Spleen (tissue), 7 donors: ENCODE measurements at regions not wholly inside any gene's neighbourhood (a gene's known extent, or its start where the extent isn't known, plus 50 kb on each side); places are given as distances from the start of the nearest gene placed in this dataset.

Source experiments
- POLR2A ChIP-seq, 3 donors: fragments of 450-650 bp; IDR thresholded peaks; one replicate each; pipeline ENCODE4 v1.5.1; 2017; ENCODE audit warnings: antibody characterized with exemption in 3 of 3, mild to moderate bottlenecking in 1 of 3
- TF ChIP-seq, protein P1 (sequence below), 11 experiments: fragments of 200-600 bp in 7 of 11; fragments of 450-650 bp in 4 of 11; sonication (generic) in 4 of 11; IDR thresholded peaks in 8 of 11; conservative IDR thresholded peaks in 3 of 11; 1 replicate in 7 of 11; 2 replicates in 4 of 11; pipeline versions ENCODE4 v1.4.0 to v1.8.0; 2016 to 2021; ENCODE audit warnings: antibody characterized with exemption in 11 of 11, inconsistent platforms in 4 of 11, mild to moderate bottlenecking in 1 of 11
- donor health status: DM: no; HTN: no; CAD: no; lungs with moderate emphysema.
- donor health status: DM: no; HTN: no; CAD: no.
- donor health status: DM: no; HTN: no; CAD: no.

DNA sequence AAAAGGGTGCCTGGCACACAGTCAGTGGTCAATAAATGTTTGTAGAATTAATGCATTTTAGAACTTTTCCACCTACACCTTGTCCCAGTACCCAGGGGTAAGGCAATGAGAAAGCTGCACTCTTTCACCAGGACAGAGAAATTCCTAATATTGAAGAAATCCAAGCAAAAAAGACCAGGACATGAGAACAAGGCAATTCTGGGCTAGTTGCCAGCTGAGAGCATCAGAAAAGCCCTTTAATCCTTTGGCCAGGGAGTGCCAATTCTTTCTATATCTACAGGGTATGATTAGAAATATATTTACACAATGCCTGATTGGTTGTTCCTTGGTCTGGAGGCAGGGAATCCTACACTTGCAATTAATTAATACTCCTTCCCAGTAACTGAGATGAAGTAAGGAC is 492.4 kb upstream of the NFIA start:
- TF ChIP-seq, protein P1, sequence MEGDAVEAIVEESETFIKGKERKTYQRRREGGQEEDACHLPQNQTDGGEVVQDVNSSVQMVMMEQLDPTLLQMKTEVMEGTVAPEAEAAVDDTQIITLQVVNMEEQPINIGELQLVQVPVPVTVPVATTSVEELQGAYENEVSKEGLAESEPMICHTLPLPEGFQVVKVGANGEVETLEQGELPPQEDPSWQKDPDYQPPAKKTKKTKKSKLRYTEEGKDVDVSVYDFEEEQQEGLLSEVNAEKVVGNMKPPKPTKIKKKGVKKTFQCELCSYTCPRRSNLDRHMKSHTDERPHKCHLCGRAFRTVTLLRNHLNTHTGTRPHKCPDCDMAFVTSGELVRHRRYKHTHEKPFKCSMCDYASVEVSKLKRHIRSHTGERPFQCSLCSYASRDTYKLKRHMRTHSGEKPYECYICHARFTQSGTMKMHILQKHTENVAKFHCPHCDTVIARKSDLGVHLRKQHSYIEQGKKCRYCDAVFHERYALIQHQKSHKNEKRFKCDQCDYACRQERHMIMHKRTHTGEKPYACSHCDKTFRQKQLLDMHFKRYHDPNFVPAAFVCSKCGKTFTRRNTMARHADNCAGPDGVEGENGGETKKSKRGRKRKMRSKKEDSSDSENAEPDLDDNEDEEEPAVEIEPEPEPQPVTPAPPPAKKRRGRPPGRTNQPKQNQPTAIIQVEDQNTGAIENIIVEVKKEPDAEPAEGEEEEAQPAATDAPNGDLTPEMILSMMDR (IDR thresholded peaks at IDR 0.05 in 8 of 11, conservative IDR thresholded peaks at IDR 0.05 in 3 of 11) = no peak
- no peak for TF ChIP-seq POLR2A (IDR thresholded peaks at IDR 0.05)
